RWPE2 (cell line): ENCODE measurements at regions not wholly inside any gene's neighbourhood (a gene's known extent, or its start where the extent isn't known, plus 50 kb on each side); places are given as distances from the start of the nearest gene placed in this dataset.

ENCODE experiments used
- ATAC-seq: fragments of 200-7000 bp; cut with Tn5 transposase; 3 replicates; pipeline ENCODE4 v1.9.1; 2021; ENCODE audit warnings: low read depth
- DNase-seq: peaks from one replicate; pipeline ENCODE4 v3.0.0-alpha.2; 2020; ENCODE audit warnings: low spot score
- H3K27ac ChIP-seq: fragments of 450-650 bp; 2 replicates; pipeline ENCODE4 v1.5.1; 2017; ENCODE audit warnings: mild to moderate bottlenecking; ENCODE audit not compliant: poor library complexity, severe bottlenecking
- H3K27me3 ChIP-seq: fragments of 250-450 bp; sonication (Bioruptor Pico); 2 replicates; pipeline ENCODE4 v1.5.1; 2021; ENCODE audit warnings: mild to moderate bottlenecking, moderate library complexity; ENCODE audit not compliant: insufficient read depth, poor library complexity, severe bottlenecking
- H3K36me3 ChIP-seq: fragments of 250-450 bp; sonication (Bioruptor Pico); 2 replicates; pipeline ENCODE4 v1.5.1; 2020; ENCODE audit warnings: low read depth, mild to moderate bottlenecking, moderate library complexity
- H3K4me1 ChIP-seq: fragments of 250-450 bp; sonication (Bioruptor Pico); 2 replicates; pipeline ENCODE4 v1.5.1; 2021; ENCODE audit warnings: mild to moderate bottlenecking, moderate library complexity; ENCODE audit not compliant: insufficient read depth, poor library complexity, severe bottlenecking
- H3K4me3 ChIP-seq: fragments of 250-450 bp; sonication (Bioruptor Pico); 2 replicates; pipeline ENCODE4 v1.5.1; 2021; ENCODE audit warnings: mild to moderate bottlenecking, moderate library complexity; ENCODE audit not compliant: severe bottlenecking
- H3K9me3 ChIP-seq: fragments of 250-450 bp; sonication (Bioruptor Pico); 2 replicates; pipeline ENCODE4 v1.5.1; 2021; ENCODE audit warnings: mild to moderate bottlenecking, moderate library complexity; ENCODE audit not compliant: severe bottlenecking
- CTCF ChIP-seq: fragments of 450-650 bp; IDR thresholded peaks from one replicate; pipeline ENCODE4 v1.5.1; 2017; ENCODE audit warnings: mild to moderate bottlenecking, moderate library complexity; ENCODE audit not compliant: poor library complexity, severe bottlenecking

- Histone ChIP-seq H3K36me3 (no peaks in the 10 kb centered on the region), H3K27me3 (no peaks in the 10 kb centered on the region), H3K4me1 (peaks cover 3% of the 10 kb centered on the region), H3K27ac (no peak overlapping the region), H3K9me3 (peaks cover 5% of the 10 kb centered on the region), H3K4me3 (no peak overlapping the region)
- ATAC-seq (no peak), DNase-seq (no peak)
- no peak for TF ChIP-seq CTCF
Observed at GRCh38 chr15:38147246-38147645, 105.4 kb upstream of the SPRED1 start.

GRCh38 chr15:38148471-38148870 lies 104.2 kb upstream of the SPRED1 start:
- ATAC-seq = no peak
- no peaks in the 10 kb centered on the region for H3K27me3 ChIP-seq
- no peak for TF ChIP-seq CTCF

GRCh38 chr15:38149315-38149714 lies 103.3 kb upstream of the SPRED1 start:
- ATAC-seq (no peak), DNase-seq (no peak)
- Histone ChIP-seq H3K4me3 (no peak overlapping the region), H3K27me3 (no peaks in the 10 kb centered on the region), H3K9me3 (peaks cover 5% of the 10 kb centered on the region), H3K4me1 (peaks cover 3% of the 10 kb centered on the region), H3K27ac (no peak overlapping the region), H3K36me3 (no peaks in the 10 kb centered on the region)
- no peak for TF ChIP-seq CTCF

More at GRCh38 chr15:38148471-38148870, 104.2 kb upstream of the SPRED1 start:
- Histone ChIP-seq H3K4me1 (peaks cover 3% of the 10 kb centered on the region), H3K9me3 (peaks cover 5% of the 10 kb centered on the region), H3K36me3 (no peaks in the 10 kb centered on the region), H3K27ac (no peak overlapping the region), H3K4me3 (no peak overlapping the region)
- no peak for DNase-seq

- Histone ChIP-seq H3K36me3 (no peaks in the 10 kb centered on the region), H3K27me3 (no peaks in the 10 kb centered on the region), H3K4me1 (no peaks in the 10 kb centered on the region), H3K9me3 (peaks cover 5% of the 10 kb centered on the region), H3K4me3 (no peak overlapping the region), H3K27ac (no peak overlapping the region)
- TF ChIP-seq CTCF = no peak
- ATAC-seq (no peak), DNase-seq (no peak)
Observed at GRCh38 chr15:38150148-38150547, 102.5 kb upstream of the SPRED1 start.

- H3K27ac ChIP-seq = no peak overlapping the region
- H3K27me3 ChIP-seq = no peaks in the 10 kb centered on the region
- no peak for TF ChIP-seq CTCF
- no peak for ATAC-seq
- peaks cover 5% of the 10 kb centered on the region for H3K9me3 ChIP-seq
- no peak overlapping the region for H3K4me3 ChIP-seq
- DNase-seq = no peak
- H3K36me3 ChIP-seq = no peaks in the 10 kb centered on the region
- no peaks in the 10 kb centered on the region for H3K4me1 ChIP-seq
Observed at GRCh38 chr15:38150794-38151193, 101.8 kb upstream of the SPRED1 start.
